GM06990 (cell line): ENCODE measurements at regions not wholly inside any gene's neighbourhood (a gene's known extent, or its start where the extent isn't known, plus 50 kb on each side); places are given as distances from the start of the nearest gene placed in this dataset.

ENCODE experiments used
- DNase-seq: peaks from one replicate; pipeline ENCODE4 v3.0.0-alpha.2; 2011; ENCODE audit not compliant: insufficient read length; ENCODE audit errors: extremely low read depth
- H3K27me3 ChIP-seq: replicated peaks from 2 replicates; pipeline ENCODE4 v1.6.0; 2011; ENCODE audit warnings: low read length; ENCODE audit not compliant: control insufficient read depth, insufficient read depth
- H3K36me3 ChIP-seq: 2 replicates; pipeline ENCODE4 v1.5.1; 2011; ENCODE audit warnings: low read length; ENCODE audit not compliant: control insufficient read depth, insufficient read depth
- H3K4me3 ChIP-seq: replicated peaks from 2 replicates; pipeline ENCODE4 v1.5.1; 2011; ENCODE audit warnings: low read depth, mild to moderate bottlenecking, control low read depth, low read length
- CTCF ChIP-seq: IDR thresholded peaks from 2 replicates; pipeline ENCODE4 v1.5.1; 2011; ENCODE audit warnings: low read length, control low read depth, mild to moderate bottlenecking, inconsistent platforms; ENCODE audit not compliant: insufficient read depth, poor library complexity, severe bottlenecking

- no peaks in the 10 kb centered on the region; the same call in 1 of the 2 replicates for H3K27me3 ChIP-seq
- TF ChIP-seq CTCF, result no peak
- H3K36me3 ChIP-seq, result no peaks in the 10 kb centered on the region
- no peak for DNase-seq
- no peak overlapping the region for H3K4me3 ChIP-seq
Measured at GRCh38 chr5:38078161-38078560, 180.2 kb upstream of the EGFLAM start.

- no peak for TF ChIP-seq CTCF
- H3K36me3 ChIP-seq, result no peaks in the 10 kb centered on the region
- no peak for DNase-seq
- no peak overlapping the region for H3K4me3 ChIP-seq
- H3K27me3 ChIP-seq, result no peaks in the 10 kb centered on the region; the same call in 1 of the 2 replicates
Measured at GRCh38 chr5:38077652-38078051, 180.7 kb upstream of the EGFLAM start.

GRCh38 chr5:38071831-38072694 lies 186.3 kb upstream of the EGFLAM start:
- H3K27me3 ChIP-seq, result no peaks in the 10 kb centered on the region; the same call in 1 of the 2 replicates
- no peak for TF ChIP-seq CTCF
- H3K4me3 ChIP-seq, result no peak overlapping the region
- no peak for DNase-seq
- no peaks in the 10 kb centered on the region for H3K36me3 ChIP-seq

- no peaks in the 10 kb centered on the region; the same call in 1 of the 2 replicates for H3K27me3 ChIP-seq
- no peak overlapping the region for H3K4me3 ChIP-seq
- no peak for DNase-seq
- H3K36me3 ChIP-seq, result no peaks in the 10 kb centered on the region
- no peak for TF ChIP-seq CTCF
Measured at GRCh38 chr5:38070304-38070950, 187.9 kb upstream of the EGFLAM start.

GRCh38 chr5:38069360-38069759 lies 189.0 kb upstream of the EGFLAM start:
- no peak for DNase-seq
- Histone ChIP-seq H3K4me3 (no peak overlapping the region), H3K36me3 (no peaks in the 10 kb centered on the region), H3K27me3 (no peaks in the 10 kb centered on the region; the same call in 1 of the 2 replicates)
- TF ChIP-seq CTCF, result no peak
